ENCODE measurements at regions not wholly inside any gene's neighbourhood (a gene's known extent, or its start where the extent isn't known, plus 50 kb on each side); places are given as distances from the start of the nearest gene placed in this dataset.

DNA sequence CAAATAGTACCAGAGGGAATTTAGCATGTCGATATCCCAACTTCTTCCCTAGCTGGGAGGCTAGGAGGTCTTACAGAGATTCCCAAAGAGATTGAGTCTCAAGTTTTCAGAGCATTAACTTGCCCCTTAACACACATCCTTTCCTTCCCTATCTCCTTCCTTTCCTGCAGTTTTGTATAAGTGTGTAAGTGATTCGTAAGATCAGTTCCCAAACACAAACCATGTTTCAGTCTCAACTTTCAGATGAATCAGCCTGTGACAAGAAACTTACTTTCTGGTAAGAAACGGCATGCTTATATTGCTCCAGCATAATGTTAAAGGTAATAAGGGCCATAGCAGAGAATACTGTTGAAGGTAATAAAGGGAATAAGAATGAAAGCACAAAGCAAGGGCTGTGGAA is 472.2 kb downstream of the LIG4 start:
- Histone ChIP-seq H3K9ac (ENCODE audit: low read length) (no peak overlapping the region), H3K36me3 (ENCODE audit: control insufficient read depth in 1 of 2, insufficient read depth in 2 of 2, low read depth in 1 of 2, low read length in 2 of 2) (no peaks in the 10 kb centered on the region), H3K9me3 (ENCODE audit: control insufficient read depth, low read length) (no peaks in the 10 kb centered on the region), H2BK12ac (ENCODE audit: low read length in 2 of 2) (no peak overlapping the region), H2BK15ac (ENCODE audit: low read depth, poor library complexity, severe bottlenecking) (no peak overlapping the region), H3K18ac (ENCODE audit: low read depth in 1 of 2, low read length in 2 of 2) (peak overlapping the region in 1 of 2 experiments; percentile 25), H4K91ac (ENCODE audit: low read length) (no peak overlapping the region), H3K27ac (ENCODE audit: low read length, poor library complexity, severe bottlenecking) (no peak overlapping the region), H3K14ac (ENCODE audit: low read length in 2 of 2) (no peak overlapping the region), H3K27me3 (ENCODE audit: control insufficient read depth in 1 of 2, insufficient read depth in 1 of 2, low read length in 2 of 2) (no peaks in the 10 kb centered on the region), H3K4me1 (ENCODE audit: control insufficient read depth, insufficient read depth, low read depth, low read length) (peaks cover 2% of the 10 kb centered on the region), H3K4ac (ENCODE audit: low read depth in 1 of 2, low read length in 2 of 2) (no peak overlapping the region), H2AK5ac (ENCODE audit: low read length, severe bottlenecking) (no peak overlapping the region), H2BK5ac (ENCODE audit: low read depth, low read length, poor library complexity, severe bottlenecking) (no peak overlapping the region), H2AFZ (ENCODE audit: low read depth, low read length) (no peak overlapping the region), H4K8ac (ENCODE audit: low read length) (no peak overlapping the region), H2BK120ac (ENCODE audit: low read depth, low read length) (no peak overlapping the region), H3K79me1 (replicated peaks; ENCODE audit: low read length, poor library complexity, severe bottlenecking) (peaks cover 28% of the 10 kb centered on the region), H3K23ac (ENCODE audit: low read length in 2 of 2) (no peak overlapping the region), H3K4me2 (ENCODE audit: low read length, poor library complexity, severe bottlenecking) (no peak overlapping the region), H3K4me3 (ENCODE audit: insufficient read depth in 1 of 2, low read depth in 1 of 2, low read length in 2 of 2) (no peak overlapping the region)
- WGBS: 83% methylated on average over 1 of the region's 3 CpGs
- peak; percentile 56 for DNase-seq

DNA sequence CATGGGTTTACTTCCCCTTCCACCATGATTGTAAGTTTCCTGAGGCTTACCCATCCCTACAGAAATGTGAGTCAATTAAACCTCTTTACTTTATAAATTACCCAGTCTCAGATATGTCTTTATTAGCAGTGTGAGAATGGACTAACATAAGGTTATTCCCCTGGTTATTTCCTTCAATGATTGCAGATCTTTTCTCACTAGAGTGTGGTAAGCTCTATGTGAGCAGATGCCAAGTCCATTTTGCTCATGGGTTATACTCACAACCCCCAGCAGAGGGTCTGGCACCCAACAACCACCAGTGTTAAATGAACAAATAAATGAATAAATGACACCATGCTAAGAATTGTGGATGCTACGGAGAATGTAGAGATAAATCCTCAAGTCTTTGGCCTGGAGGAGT is 472.8 kb downstream of the LIG4 start:
- H2AK5ac ChIP-seq (ENCODE audit: low read length, severe bottlenecking): no peak overlapping the region
- peak; percentile 47 for DNase-seq
- H3K18ac ChIP-seq (ENCODE audit: low read depth in 1 of 2, low read length in 2 of 2): peak overlapping the region in 1 of 2 experiments; percentile 25
- H2BK15ac ChIP-seq (ENCODE audit: low read depth, poor library complexity, severe bottlenecking): no peak overlapping the region
- 80% methylated on average over 1 of the region's 1 CpG for WGBS
- H3K14ac ChIP-seq (ENCODE audit: low read length in 2 of 2): no peak overlapping the region
- H3K4ac ChIP-seq (ENCODE audit: low read depth in 1 of 2, low read length in 2 of 2): no peak overlapping the region
- H3K4me1 ChIP-seq (ENCODE audit: control insufficient read depth, insufficient read depth, low read depth, low read length): peaks cover 2% of the 10 kb centered on the region
- no peak overlapping the region for H3K27ac ChIP-seq (ENCODE audit: low read length, poor library complexity, severe bottlenecking)
- no peaks in the 10 kb centered on the region for H3K36me3 ChIP-seq (ENCODE audit: control insufficient read depth in 1 of 2, insufficient read depth in 2 of 2, low read depth in 1 of 2, low read length in 2 of 2)
- H3K79me1 ChIP-seq (replicated peaks; ENCODE audit: low read length, poor library complexity, severe bottlenecking): peaks cover 28% of the 10 kb centered on the region
- no peak overlapping the region for H2BK5ac ChIP-seq (ENCODE audit: low read depth, low read length, poor library complexity, severe bottlenecking)
- H4K8ac ChIP-seq (ENCODE audit: low read length): no peak overlapping the region
- no peaks in the 10 kb centered on the region for H3K27me3 ChIP-seq (ENCODE audit: control insufficient read depth in 1 of 2, insufficient read depth in 1 of 2, low read length in 2 of 2)
- no peak overlapping the region for H3K4me3 ChIP-seq (ENCODE audit: insufficient read depth in 1 of 2, low read depth in 1 of 2, low read length in 2 of 2)
- no peak overlapping the region for H2AFZ ChIP-seq (ENCODE audit: low read depth, low read length)
- H3K9ac ChIP-seq (ENCODE audit: low read length): no peak overlapping the region
- no peak overlapping the region for H2BK12ac ChIP-seq (ENCODE audit: low read length in 2 of 2)
- H3K9me3 ChIP-seq (ENCODE audit: control insufficient read depth, low read length): no peaks in the 10 kb centered on the region
- H4K91ac ChIP-seq (ENCODE audit: low read length): no peak overlapping the region
- no peak overlapping the region for H2BK120ac ChIP-seq (ENCODE audit: low read depth, low read length)
- no peak overlapping the region for H3K23ac ChIP-seq (ENCODE audit: low read length in 2 of 2)
- no peak overlapping the region for H3K4me2 ChIP-seq (ENCODE audit: low read length, poor library complexity, severe bottlenecking)

DNA sequence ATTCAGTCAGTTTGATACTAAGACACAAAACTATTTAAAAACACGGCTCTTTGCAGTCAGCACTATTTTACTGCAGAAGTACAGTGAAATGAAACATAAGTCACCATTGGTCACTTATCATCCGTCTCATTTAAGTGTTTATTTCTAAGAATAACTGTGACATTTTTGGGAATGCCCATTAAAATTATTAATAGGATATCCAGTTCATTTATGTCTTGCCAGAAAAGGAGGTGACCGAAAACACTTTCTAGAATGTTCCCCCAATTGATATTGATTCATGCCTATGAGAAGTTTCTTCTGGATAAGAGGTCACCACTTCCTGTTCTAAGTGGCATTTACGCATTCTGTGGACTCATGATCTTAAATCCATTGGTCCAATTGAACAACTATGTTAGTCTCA is 477.3 kb downstream of the LIG4 start:
- H3K27ac ChIP-seq (ENCODE audit: low read length, poor library complexity, severe bottlenecking): no peak overlapping the region
- peaks cover 5% of the 10 kb centered on the region for H3K4me1 ChIP-seq (ENCODE audit: control insufficient read depth, insufficient read depth, low read depth, low read length)
- H3K18ac ChIP-seq (ENCODE audit: low read depth in 1 of 2, low read length in 2 of 2): no peak overlapping the region
- H3K27me3 ChIP-seq (ENCODE audit: control insufficient read depth in 1 of 2, insufficient read depth in 1 of 2, low read length in 2 of 2): no peaks in the 10 kb centered on the region
- no peak overlapping the region for H3K4me2 ChIP-seq (ENCODE audit: low read length, poor library complexity, severe bottlenecking)
- peaks cover 28% of the 10 kb centered on the region for H3K79me1 ChIP-seq (replicated peaks; ENCODE audit: low read length, poor library complexity, severe bottlenecking)
- no peak overlapping the region for H2AK5ac ChIP-seq (ENCODE audit: low read length, severe bottlenecking)
- H3K23ac ChIP-seq (ENCODE audit: low read length in 2 of 2): no peak overlapping the region
- H2BK12ac ChIP-seq (ENCODE audit: low read length in 2 of 2): no peak overlapping the region
- H4K91ac ChIP-seq (ENCODE audit: low read length): no peak overlapping the region
- no peak overlapping the region for H3K14ac ChIP-seq (ENCODE audit: low read length in 2 of 2)
- no peak overlapping the region for H2BK15ac ChIP-seq (ENCODE audit: low read depth, poor library complexity, severe bottlenecking)
- H3K9me3 ChIP-seq (ENCODE audit: control insufficient read depth, low read length): no peaks in the 10 kb centered on the region
- H3K4me3 ChIP-seq (ENCODE audit: insufficient read depth in 1 of 2, low read depth in 1 of 2, low read length in 2 of 2): no peak overlapping the region
- no peak overlapping the region for H3K4ac ChIP-seq (ENCODE audit: low read depth in 1 of 2, low read length in 2 of 2)
- DNase-seq: no peak
- no peak overlapping the region for H4K8ac ChIP-seq (ENCODE audit: low read length)
- H3K36me3 ChIP-seq (ENCODE audit: control insufficient read depth in 1 of 2, insufficient read depth in 2 of 2, low read depth in 1 of 2, low read length in 2 of 2): no peaks in the 10 kb centered on the region
- H3K9ac ChIP-seq (ENCODE audit: low read length): no peak overlapping the region
- WGBS: 98% methylated on average over 3 of the region's 4 CpGs
- H2BK120ac ChIP-seq (ENCODE audit: low read depth, low read length): no peak overlapping the region
- H2BK5ac ChIP-seq (ENCODE audit: low read depth, low read length, poor library complexity, severe bottlenecking): no peak overlapping the region
- H2AFZ ChIP-seq (ENCODE audit: low read depth, low read length): no peak overlapping the region

DNA sequence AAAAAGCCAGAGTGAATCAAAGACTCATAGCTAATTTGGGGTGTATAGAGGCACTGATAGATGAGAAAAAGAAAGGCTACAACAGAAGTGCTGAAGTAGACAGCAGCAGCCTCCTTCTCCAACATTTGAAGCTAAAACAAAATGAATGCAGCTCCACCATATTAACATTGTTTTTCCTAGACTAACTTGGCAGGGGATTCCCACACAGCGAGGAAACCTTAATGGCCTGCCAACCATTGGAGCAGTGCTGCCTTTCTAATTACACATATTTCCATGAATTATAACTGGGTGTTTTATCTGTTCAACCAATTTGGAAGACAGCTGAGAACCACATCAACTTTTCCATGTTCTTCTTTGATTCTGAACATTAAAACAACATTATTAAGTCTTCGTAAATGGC is 478.6 kb downstream of the LIG4 start:
- WGBS: 92% methylated on average over 1 of the region's 2 CpGs
- Histone ChIP-seq H2BK120ac (ENCODE audit: low read depth, low read length) (no peak overlapping the region), H3K14ac (ENCODE audit: low read length in 2 of 2) (no peak overlapping the region), H3K4me2 (ENCODE audit: low read length, poor library complexity, severe bottlenecking) (no peak overlapping the region), H3K36me3 (ENCODE audit: control insufficient read depth in 1 of 2, insufficient read depth in 2 of 2, low read depth in 1 of 2, low read length in 2 of 2) (no peaks in the 10 kb centered on the region), H4K8ac (ENCODE audit: low read length) (no peak overlapping the region), H3K27me3 (ENCODE audit: control insufficient read depth in 1 of 2, insufficient read depth in 1 of 2, low read length in 2 of 2) (no peaks in the 10 kb centered on the region), H3K27ac (ENCODE audit: low read length, poor library complexity, severe bottlenecking) (no peak overlapping the region), H3K9ac (ENCODE audit: low read length) (no peak overlapping the region), H2AFZ (ENCODE audit: low read depth, low read length) (no peak overlapping the region), H3K18ac (ENCODE audit: low read depth in 1 of 2, low read length in 2 of 2) (no peak overlapping the region), H3K4me1 (ENCODE audit: control insufficient read depth, insufficient read depth, low read depth, low read length) (peaks cover 3% of the 10 kb centered on the region), H3K9me3 (ENCODE audit: control insufficient read depth, low read length) (no peaks in the 10 kb centered on the region), H3K79me1 (replicated peaks; ENCODE audit: low read length, poor library complexity, severe bottlenecking) (peaks cover 23% of the 10 kb centered on the region), H2BK15ac (ENCODE audit: low read depth, poor library complexity, severe bottlenecking) (no peak overlapping the region), H3K23ac (ENCODE audit: low read length in 2 of 2) (no peak overlapping the region), H3K4me3 (ENCODE audit: insufficient read depth in 1 of 2, low read depth in 1 of 2, low read length in 2 of 2) (no peak overlapping the region), H2BK12ac (ENCODE audit: low read length in 2 of 2) (no peak overlapping the region), H3K4ac (ENCODE audit: low read depth in 1 of 2, low read length in 2 of 2) (no peak overlapping the region), H4K91ac (ENCODE audit: low read length) (no peak overlapping the region), H2BK5ac (ENCODE audit: low read depth, low read length, poor library complexity, severe bottlenecking) (no peak overlapping the region), H2AK5ac (ENCODE audit: low read length, severe bottlenecking) (no peak overlapping the region)
- no peak for DNase-seq

All from mesenchymal stem cell (in vitro differentiated cells and primary cell).